Hepatocyte (in vitro differentiated cells): ENCODE measurements at regions not wholly inside any gene's neighbourhood (a gene's known extent, or its start where the extent isn't known, plus 50 kb on each side); places are given as distances from the start of the nearest gene placed in this dataset.
A peak's percentile ranks its signal among the peaks of the same experiment; 100 is the strongest.

Experiments used
- DNase-seq: peaks from one replicate; pipeline ENCODE4 v3.0.0-alpha.2; 2016; ENCODE audit warnings: low spot score
- H2AFZ ChIP-seq: fragments of 200-600 bp; sonication (generic); 2 replicates; pipeline ENCODE4 v1.6.0; 2016; ENCODE audit warnings: antibody characterized with exemption, mild to moderate bottlenecking
- H3K27ac ChIP-seq: fragments of 200-600 bp; sonication (generic); 2 replicates; pipeline ENCODE4 v1.5.1; 2016; ENCODE audit warnings: mild to moderate bottlenecking
- H3K27me3 ChIP-seq: fragments of 200-600 bp; sonication (generic); 2 replicates; pipeline ENCODE4 v1.6.1; 2016
- H3K36me3 ChIP-seq: fragments of 200-600 bp; sonication (generic); replicated peaks from 2 replicates; pipeline ENCODE4 v1.5.1; 2016; ENCODE audit warnings: low read depth; ENCODE audit not compliant: insufficient read depth
- H3K4me1 ChIP-seq: fragments of 200-600 bp; sonication (generic); 2 replicates; pipeline ENCODE4 v1.5.1; 2016; ENCODE audit warnings: mild to moderate bottlenecking, moderate library complexity; ENCODE audit not compliant: insufficient read depth
- H3K4me2 ChIP-seq: fragments of 200-600 bp; sonication (generic); 2 replicates; pipeline ENCODE4 v1.6.0; 2016
- H3K4me3 ChIP-seq: fragments of 200-600 bp; sonication (generic); 2 replicates; pipeline ENCODE4 v1.5.1; 2016; ENCODE audit warnings: mild to moderate bottlenecking
- H3K79me2 ChIP-seq: fragments of 200-600 bp; sonication (generic); 2 replicates; pipeline ENCODE4 v1.6.0; 2017; ENCODE audit warnings: mild to moderate bottlenecking
- H3K9me2 ChIP-seq: fragments of 200-600 bp; sonication (generic); replicated peaks from 2 replicates; pipeline ENCODE4 v1.6.0; 2017; ENCODE audit warnings: mild to moderate bottlenecking; ENCODE audit not compliant: insufficient read depth
- H3K9me3 ChIP-seq: fragments of 200-600 bp; sonication (generic); 2 replicates; pipeline ENCODE4 v1.5.1; 2016; ENCODE audit warnings: low read depth, mild to moderate bottlenecking
- H4K20me1 ChIP-seq: fragments of 200-600 bp; sonication (generic); 2 replicates; pipeline ENCODE4 v1.6.0; 2016; ENCODE audit warnings: mild to moderate bottlenecking; ENCODE audit not compliant: insufficient read depth, poor library complexity, severe bottlenecking
- CTCF ChIP-seq: fragments of 200-600 bp; sonication (generic); IDR thresholded peaks from 2 replicates; pipeline ENCODE4 v1.5.1; 2016; ENCODE audit warnings: antibody characterized with exemption, mild to moderate bottlenecking; ENCODE audit not compliant: poor library complexity
- EZH2 ChIP-seq: fragments of 200-600 bp; sonication (generic); IDR thresholded peaks from 2 replicates; pipeline ENCODE4 v1.6.1; 2016; ENCODE audit warnings: antibody characterized with exemption, mild to moderate bottlenecking, borderline replicate concordance
- EZH2phosphoT487 ChIP-seq: fragments of 200-600 bp; sonication (generic); IDR thresholded peaks from one replicate; pipeline ENCODE4 v1.6.1; 2018; ENCODE audit warnings: antibody characterized with exemption, mild to moderate bottlenecking, low read depth, moderate library complexity; ENCODE audit not compliant: unreplicated experiment, severe bottlenecking
- WGBS: methylation state at CpG from one replicate; pipeline ENCODE4 v1.1.6; 2016; ENCODE audit warnings: low lambda C conversion rate; ENCODE audit errors: missing lambda C conversion rate; 5-methylcytosine and 5-hydroxymethylcytosine counted together

GRCh38 chr9:130781569-130781968 is 53.5 kb upstream of the ABL1 start:
- peaks cover 24% of the 10 kb centered on the region for H3K4me1 ChIP-seq
- 93% methylated on average over 1 of the region's 1 CpG for WGBS
- H4K20me1 ChIP-seq = no peaks in the 10 kb centered on the region
- H3K9me2 ChIP-seq = no peaks in the 10 kb centered on the region
- no peaks in the 10 kb centered on the region for H3K27me3 ChIP-seq
- no peak overlapping the region for H2AFZ ChIP-seq
- peak overlapping the region; percentile 72 for H3K27ac ChIP-seq
- no peaks in the 10 kb centered on the region for H3K36me3 ChIP-seq
- H3K4me2 ChIP-seq = peak overlapping the region; percentile 42
- no peak for DNase-seq
- no peak for TF ChIP-seq EZH2
- no peak for TF ChIP-seq CTCF
- no peak for TF ChIP-seq EZH2phosphoT487
- H3K79me2 ChIP-seq = peaks cover 58% of the 10 kb centered on the region
- no peaks in the 10 kb centered on the region for H3K9me3 ChIP-seq
- H3K4me3 ChIP-seq = no peak overlapping the region

GRCh38 chr9:130782886-130783530 is 52.0 kb upstream of the ABL1 start:
- Histone ChIP-seq H3K27me3 (no peaks in the 10 kb centered on the region), H3K4me1 (peaks cover 24% of the 10 kb centered on the region), H3K36me3 (no peaks in the 10 kb centered on the region), H3K27ac (no peak overlapping the region), H3K9me3 (no peaks in the 10 kb centered on the region), H3K4me3 (no peak overlapping the region), H2AFZ (no peak overlapping the region), H3K9me2 (no peaks in the 10 kb centered on the region), H3K79me2 (peaks cover 67% of the 10 kb centered on the region), H4K20me1 (no peaks in the 10 kb centered on the region), H3K4me2 (no peak overlapping the region)
- 77% methylated on average over 4 of the region's 4 CpGs for WGBS
- no peak for TF ChIP-seq EZH2phosphoT487
- TF ChIP-seq EZH2 = no peak
- TF ChIP-seq CTCF = no peak
- no peak for DNase-seq

DNA sequence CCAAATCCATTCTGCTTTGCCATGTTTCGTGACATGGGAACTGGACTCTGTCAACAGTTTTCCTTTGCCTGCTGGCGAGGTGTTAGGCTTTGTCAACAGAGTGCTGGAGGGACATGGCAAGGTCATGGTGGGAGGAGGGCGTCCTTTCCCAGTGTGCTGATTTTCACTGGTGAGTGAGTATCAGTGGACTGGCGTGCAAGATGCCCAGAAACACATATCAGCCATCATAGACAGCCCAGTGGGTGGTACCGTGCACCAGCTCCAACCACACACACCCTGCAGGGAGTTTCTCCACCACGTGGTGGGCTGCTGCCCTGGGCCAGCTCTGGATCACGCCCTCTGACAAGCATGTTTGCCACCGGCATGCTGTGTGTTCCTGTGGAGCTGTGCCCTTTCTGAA is 50.0 kb upstream of the ABL1 start:
- Histone ChIP-seq H3K9me2 (no peaks in the 10 kb centered on the region), H3K4me3 (no peak overlapping the region), H3K36me3 (no peaks in the 10 kb centered on the region), H3K27ac (no peak overlapping the region), H3K79me2 (peaks cover 77% of the 10 kb centered on the region), H2AFZ (no peak overlapping the region), H3K4me1 (peaks cover 7% of the 10 kb centered on the region), H3K9me3 (peaks cover 8% of the 10 kb centered on the region), H4K20me1 (no peaks in the 10 kb centered on the region), H3K4me2 (no peak overlapping the region), H3K27me3 (no peaks in the 10 kb centered on the region)
- no peak for TF ChIP-seq EZH2
- no peak for TF ChIP-seq CTCF
- no peak for TF ChIP-seq EZH2phosphoT487
- no peak for DNase-seq
- 83% methylated on average over 8 of the region's 8 CpGs for WGBS
